ENCODE measurements at regions not wholly inside any gene's neighbourhood (a gene's known extent, or its start where the extent isn't known, plus 50 kb on each side); places are given as distances from the start of the nearest gene placed in this dataset.

DNA sequence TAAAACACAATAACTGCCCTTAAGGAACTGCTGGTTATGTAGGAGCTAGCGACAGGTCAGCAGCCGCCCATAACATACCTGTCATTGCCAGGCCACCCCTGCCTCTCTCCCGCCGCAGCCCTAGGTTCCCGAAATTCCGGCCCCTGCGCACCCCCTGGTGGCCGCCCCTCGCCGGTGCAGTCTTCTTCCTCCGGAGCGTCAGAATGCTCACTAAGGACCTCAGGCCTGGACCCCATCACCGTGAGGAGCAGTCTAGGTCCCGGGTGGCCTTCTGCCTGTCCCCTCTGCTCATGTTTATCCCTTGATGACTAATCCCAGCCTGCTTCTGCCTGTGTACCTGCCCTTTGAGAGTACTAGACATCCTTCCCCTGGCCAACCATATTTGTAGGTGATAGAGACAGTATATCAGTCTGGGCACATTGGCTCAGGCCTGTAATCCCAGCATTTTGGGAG lies 115.7 kb upstream of the SLC1A4 start:
- H3K27ac ChIP-seq (ENCODE audit: low read depth, low read length): no peak overlapping the region
- no peak overlapping the region for H2BK12ac ChIP-seq (ENCODE audit: low read depth, low read length)
- no peak overlapping the region; the same call in 1 of the 2 replicates for H2AFZ ChIP-seq (ENCODE audit: low read length)
- no peak overlapping the region for H4K5ac ChIP-seq (ENCODE audit: insufficient read length, low read depth, low read length)
- H3K4me1 ChIP-seq (replicated peaks in 1 of 4; ENCODE audit: control insufficient read depth in 3 of 4, insufficient read depth in 4 of 4, low read length in 3 of 4): peaks cover 3 to 8% (median 4%) of the 10 kb centered on the region in 4 experiments; a peak in 4 of 7 replicates
- ChIA-PET CTCF (ENCODE audit: partially characterized antibody) (interaction anchor here (0.7 to 2.2 kb wide), 36 partner anchors 9 to 385 kb away, joined by 3 to 13 read pairs (median 4); partner anchors contain the start of gene SERTAD2), POLR2A (ENCODE audit: partially characterized antibody) (interaction anchor here (0.8 kb wide), 1 partner anchor 223 kb away, joined by 3 read pairs; no protein-coding TSS in a partner anchor)
- DNase-seq (ENCODE audit: low read depth in 1 of 2, low spot score in 2 of 2) (peak in 1 of 2 experiments; percentile 99), FAIRE-seq (no peak)
- H2AK5ac ChIP-seq (ENCODE audit: low read depth, low read length): no peak overlapping the region
- H3K79me2 ChIP-seq (ENCODE audit: control insufficient read depth in 1 of 2, insufficient read depth in 2 of 2, low read length in 2 of 2): no peaks in the 10 kb centered on the region
- H3K4ac ChIP-seq (replicated peaks; ENCODE audit: insufficient read length, low read depth, low read length): no peak overlapping the region
- H3K4me3 ChIP-seq (ENCODE audit: extremely low read depth in 1 of 4, insufficient read depth in 2 of 4, low read depth in 3 of 4, low read length in 4 of 4): no peak overlapping the region
- no peak overlapping the region for H3K14ac ChIP-seq (ENCODE audit: insufficient read length)
- H3K18ac ChIP-seq (ENCODE audit: extremely low read depth, low read length): no peak overlapping the region
- WGBS, 2 experiments (ENCODE audit: extremely low coverage in 1 of 2, insufficient coverage in 1 of 2, insufficient read length in 1 of 2, insufficient replicate concordance in 2 of 2, low coverage in 1 of 2, low lambda C conversion rate in 2 of 2, missing lambda C conversion rate in 1 of 2): 14% methylated on average over 14 of the region's 14 CpGs; no CpG with 5 or more reads in 1 of the 2 experiments
- no peaks in the 10 kb centered on the region for H4K20me1 ChIP-seq (replicated peaks in 1 of 2; ENCODE audit: control insufficient read depth in 1 of 2, insufficient read depth in 2 of 2, low read length in 2 of 2)
- no peaks in the 10 kb centered on the region for H3K36me3 ChIP-seq (ENCODE audit: control insufficient read depth in 2 of 4, insufficient read depth in 4 of 4, low read length in 3 of 4)
- H2BK120ac ChIP-seq (replicated peaks; ENCODE audit: low read depth, low read length): no peak overlapping the region
- H3K9ac ChIP-seq (replicated peaks in 1 of 4; ENCODE audit: extremely low read depth in 1 of 4, low read depth in 3 of 4, low read length in 3 of 4): no peak overlapping the region
- no peak overlapping the region for H3K56ac ChIP-seq (replicated peaks; ENCODE audit: insufficient read length, low read depth, low read length)
- 0 out of 2 replicates have a peak, but pooled peaks have one; percentile 28 for TF ChIP-seq CREB1 (IDR thresholded peaks at IDR 0.05)
- TF ChIP-seq RAD21 (IDR thresholded peaks at IDR 0.05 in 1 of 2, conservative IDR thresholded peaks at IDR 0.05 in 1 of 2; ENCODE audit: low read depth in 2 of 2, low read length in 2 of 2): peak; percentile 90 to 94
- no peak for TF ChIP-seq SP4 (IDR thresholded peaks at IDR 0.05; ENCODE audit: low read length)
- no peak for TF ChIP-seq RBBP5 (IDR thresholded peaks at IDR 0.05; ENCODE audit: borderline replicate concordance, low read depth, low read length)
- TF ChIP-seq, protein P1, sequence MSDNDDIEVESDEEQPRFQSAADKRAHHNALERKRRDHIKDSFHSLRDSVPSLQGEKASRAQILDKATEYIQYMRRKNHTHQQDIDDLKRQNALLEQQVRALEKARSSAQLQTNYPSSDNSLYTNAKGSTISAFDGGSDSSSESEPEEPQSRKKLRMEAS (IDR thresholded peaks at IDR 0.05): no peak
- 0 out of 4 replicates have a peak, but pooled peaks of 1 of the 2 experiments have one; percentile 36 for TF ChIP-seq SIN3A (conservative IDR thresholded peaks at IDR 0.05 in 1 of 2, IDR thresholded peaks at IDR 0.05 in 1 of 2; ENCODE audit: low read depth in 1 of 2, low read length in 2 of 2)
- TF ChIP-seq TEAD4 (IDR thresholded peaks at IDR 0.05; ENCODE audit: low read depth, low read length): peak; percentile 85
- TF ChIP-seq, protein P2, sequence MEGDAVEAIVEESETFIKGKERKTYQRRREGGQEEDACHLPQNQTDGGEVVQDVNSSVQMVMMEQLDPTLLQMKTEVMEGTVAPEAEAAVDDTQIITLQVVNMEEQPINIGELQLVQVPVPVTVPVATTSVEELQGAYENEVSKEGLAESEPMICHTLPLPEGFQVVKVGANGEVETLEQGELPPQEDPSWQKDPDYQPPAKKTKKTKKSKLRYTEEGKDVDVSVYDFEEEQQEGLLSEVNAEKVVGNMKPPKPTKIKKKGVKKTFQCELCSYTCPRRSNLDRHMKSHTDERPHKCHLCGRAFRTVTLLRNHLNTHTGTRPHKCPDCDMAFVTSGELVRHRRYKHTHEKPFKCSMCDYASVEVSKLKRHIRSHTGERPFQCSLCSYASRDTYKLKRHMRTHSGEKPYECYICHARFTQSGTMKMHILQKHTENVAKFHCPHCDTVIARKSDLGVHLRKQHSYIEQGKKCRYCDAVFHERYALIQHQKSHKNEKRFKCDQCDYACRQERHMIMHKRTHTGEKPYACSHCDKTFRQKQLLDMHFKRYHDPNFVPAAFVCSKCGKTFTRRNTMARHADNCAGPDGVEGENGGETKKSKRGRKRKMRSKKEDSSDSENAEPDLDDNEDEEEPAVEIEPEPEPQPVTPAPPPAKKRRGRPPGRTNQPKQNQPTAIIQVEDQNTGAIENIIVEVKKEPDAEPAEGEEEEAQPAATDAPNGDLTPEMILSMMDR (IDR thresholded peaks at IDR 0.05; ENCODE audit: control extremely low read depth in 1 of 3, insufficient read depth in 1 of 3, low read depth in 1 of 3, low read length in 3 of 3): peak; percentile 92 to 95 (median 95)
- TF ChIP-seq, protein P3, sequence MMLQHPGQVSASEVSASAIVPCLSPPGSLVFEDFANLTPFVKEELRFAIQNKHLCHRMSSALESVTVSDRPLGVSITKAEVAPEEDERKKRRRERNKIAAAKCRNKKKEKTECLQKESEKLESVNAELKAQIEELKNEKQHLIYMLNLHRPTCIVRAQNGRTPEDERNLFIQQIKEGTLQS (IDR thresholded peaks at IDR 0.05; ENCODE audit: insufficient read depth, low read depth, low read length): no peak
- no peaks in the 10 kb centered on the region for H3K79me1 ChIP-seq (ENCODE audit: low read depth, low read length)
- H2BK5ac ChIP-seq (ENCODE audit: low read depth, low read length): no peak overlapping the region
- H2BK15ac ChIP-seq (ENCODE audit: low read length): no peak overlapping the region
- no peaks in the 10 kb centered on the region for H3K9me3 ChIP-seq (ENCODE audit: insufficient read depth in 2 of 2, low read depth in 1 of 2, low read length in 1 of 2)
- H4K91ac ChIP-seq (replicated peaks; ENCODE audit: insufficient read length, low read length): no peak overlapping the region
- H4K8ac ChIP-seq (ENCODE audit: extremely low read depth, insufficient read depth, low read length): no peak overlapping the region
- no peak overlapping the region; a peak in 1 of 4 replicates for H3K4me2 ChIP-seq (ENCODE audit: insufficient read depth in 1 of 2, low read depth in 2 of 2, low read length in 2 of 2)
- H3K27me3 ChIP-seq (replicated peaks in 1 of 4; ENCODE audit: control insufficient read depth in 3 of 4, extremely low read depth in 1 of 4, insufficient read depth in 3 of 4, low read length in 3 of 4): no peaks in the 10 kb centered on the region; a peak in 1 of 7 replicates
- H3K23ac ChIP-seq (ENCODE audit: insufficient read length): no peak overlapping the region
- H2BK20ac ChIP-seq (ENCODE audit: low read length): no peak overlapping the region
- H3K23me2 ChIP-seq (ENCODE audit: low read depth, low read length): no peaks in the 10 kb centered on the region

Data from H1 (cell line).